ENCODE measurements at regions not wholly inside any gene's neighbourhood (a gene's known extent, or its start where the extent isn't known, plus 50 kb on each side); places are given as distances from the start of the nearest gene placed in this dataset.

- intact Hi-C loops (cut with micrococcal nuclease) = no loop called here
- Mint-ChIP-seq H3K4me1 (no peaks in the 10 kb centered on the region), H3K36me3 (ENCODE audit: low read depth) (no peaks in the 10 kb centered on the region), H3K4me3 (no peak overlapping the region), H3K9me3 (no peaks in the 10 kb centered on the region), H3K27ac (no peak overlapping the region), H3K27me3 (peaks cover 1% of the 10 kb centered on the region)
- DNase-seq = no peak
These were observed 361.1 kb upstream of the SHH start for GRCh38 chr7:156173346-156173745.

- intact Hi-C loops (cut with micrococcal nuclease) = no loop called here
- Mint-ChIP-seq H3K27ac (no peak overlapping the region), H3K36me3 (ENCODE audit: low read depth) (no peaks in the 10 kb centered on the region), H3K27me3 (peaks cover 1% of the 10 kb centered on the region), H3K4me1 (no peaks in the 10 kb centered on the region), H3K4me3 (no peak overlapping the region), H3K9me3 (no peaks in the 10 kb centered on the region)
- no peak for DNase-seq
These were observed 360.4 kb upstream of the SHH start for GRCh38 chr7:156172638-156173037.

GRCh38 chr7:156169474-156170370 is 357.5 kb upstream of the SHH start:
- Mint-ChIP-seq H3K27ac (no peak overlapping the region), H3K27me3 (peaks cover 1% of the 10 kb centered on the region), H3K36me3 (ENCODE audit: low read depth) (no peaks in the 10 kb centered on the region), H3K4me3 (no peak overlapping the region), H3K4me1 (no peaks in the 10 kb centered on the region), H3K9me3 (no peaks in the 10 kb centered on the region)
- intact Hi-C loops (cut with micrococcal nuclease) = no loop called here
- no peak for DNase-seq

- intact Hi-C loops (cut with micrococcal nuclease) = no loop called here
- H3K27ac Mint-ChIP-seq = no peak overlapping the region
- H3K36me3 Mint-ChIP-seq (ENCODE audit: low read depth) = no peaks in the 10 kb centered on the region
- H3K4me1 Mint-ChIP-seq = no peaks in the 10 kb centered on the region
- H3K9me3 Mint-ChIP-seq = no peaks in the 10 kb centered on the region
- H3K27me3 Mint-ChIP-seq = peaks cover 1% of the 10 kb centered on the region
- DNase-seq = no peak
- no peak overlapping the region for H3K4me3 Mint-ChIP-seq
These were observed 356.2 kb upstream of the SHH start for GRCh38 chr7:156168434-156168833.

- no peak overlapping the region for H3K27ac Mint-ChIP-seq
- H3K36me3 Mint-ChIP-seq (ENCODE audit: low read depth) = no peaks in the 10 kb centered on the region
- no peaks in the 10 kb centered on the region for H3K4me1 Mint-ChIP-seq
- no peak overlapping the region for H3K4me3 Mint-ChIP-seq
- intact Hi-C loops (cut with micrococcal nuclease) = no loop called here
- DNase-seq = no peak
- no peaks in the 10 kb centered on the region for H3K9me3 Mint-ChIP-seq
- H3K27me3 Mint-ChIP-seq = peaks cover 1% of the 10 kb centered on the region
These were observed 355.7 kb upstream of the SHH start for GRCh38 chr7:156167987-156168386.

- no peak for DNase-seq
- Mint-ChIP-seq H3K4me1 (no peaks in the 10 kb centered on the region), H3K27me3 (peaks cover 2% of the 10 kb centered on the region), H3K9me3 (no peaks in the 10 kb centered on the region), H3K4me3 (no peak overlapping the region), H3K27ac (no peak overlapping the region), H3K36me3 (ENCODE audit: low read depth) (no peaks in the 10 kb centered on the region)
- intact Hi-C loops (cut with micrococcal nuclease) = no loop called here
These were observed 355.1 kb upstream of the SHH start for GRCh38 chr7:156167417-156167807.

- no peaks in the 10 kb centered on the region for H3K36me3 Mint-ChIP-seq (ENCODE audit: low read depth)
- no peak overlapping the region for H3K4me3 Mint-ChIP-seq
- H3K27me3 Mint-ChIP-seq = peaks cover 2% of the 10 kb centered on the region
- H3K27ac Mint-ChIP-seq = no peak overlapping the region
- intact Hi-C loops (cut with micrococcal nuclease) = no loop called here
- no peak for DNase-seq
- no peaks in the 10 kb centered on the region for H3K9me3 Mint-ChIP-seq
- H3K4me1 Mint-ChIP-seq = no peaks in the 10 kb centered on the region
These were observed 354.6 kb upstream of the SHH start for GRCh38 chr7:156166692-156167416.

- no peak for DNase-seq
- intact Hi-C loops (cut with micrococcal nuclease) = no loop called here
- H3K4me1 Mint-ChIP-seq = no peaks in the 10 kb centered on the region
- H3K9me3 Mint-ChIP-seq = no peaks in the 10 kb centered on the region
- no peak overlapping the region for H3K27ac Mint-ChIP-seq
- peaks cover 2% of the 10 kb centered on the region for H3K27me3 Mint-ChIP-seq
- H3K36me3 Mint-ChIP-seq (ENCODE audit: low read depth) = no peaks in the 10 kb centered on the region
- H3K4me3 Mint-ChIP-seq = no peak overlapping the region
These were observed 351.5 kb upstream of the SHH start for GRCh38 chr7:156163747-156164146.

- no peaks in the 10 kb centered on the region for H3K4me1 Mint-ChIP-seq
These were observed 350.2 kb upstream of the SHH start for GRCh38 chr7:156162451-156162850.

GRCh38 chr7:156160811-156161210 is 348.5 kb upstream of the SHH start:
- Mint-ChIP-seq H3K27me3 (peaks cover 2% of the 10 kb centered on the region), H3K36me3 (ENCODE audit: low read depth) (no peaks in the 10 kb centered on the region), H3K4me3 (no peak overlapping the region), H3K9me3 (no peaks in the 10 kb centered on the region), H3K27ac (no peak overlapping the region), H3K4me1 (no peaks in the 10 kb centered on the region)
- DNase-seq = no peak
- intact Hi-C loops (cut with micrococcal nuclease) = no loop called here

More at GRCh38 chr7:156162451-156162850, 350.2 kb upstream of the SHH start:
- Mint-ChIP-seq H3K4me3 (no peak overlapping the region), H3K36me3 (ENCODE audit: low read depth) (no peaks in the 10 kb centered on the region), H3K27me3 (peaks cover 2% of the 10 kb centered on the region), H3K9me3 (no peaks in the 10 kb centered on the region), H3K27ac (no peak overlapping the region)
- no peak for DNase-seq
- intact Hi-C loops (cut with micrococcal nuclease) = no loop called here

- intact Hi-C loops (cut with micrococcal nuclease) = no loop called here
- H3K4me1 Mint-ChIP-seq = no peaks in the 10 kb centered on the region
- no peak overlapping the region for H3K4me3 Mint-ChIP-seq
- H3K27ac Mint-ChIP-seq = no peak overlapping the region
- H3K9me3 Mint-ChIP-seq = no peaks in the 10 kb centered on the region
- peaks cover 2% of the 10 kb centered on the region for H3K27me3 Mint-ChIP-seq
- H3K36me3 Mint-ChIP-seq (ENCODE audit: low read depth) = no peaks in the 10 kb centered on the region
- no peak for DNase-seq
These were observed 346.4 kb upstream of the SHH start for GRCh38 chr7:156158693-156159092.

GRCh38 chr7:156158213-156158612 is 345.9 kb upstream of the SHH start:
- intact Hi-C loops (cut with micrococcal nuclease) = no loop called here
- H3K4me1 Mint-ChIP-seq = no peaks in the 10 kb centered on the region
- H3K27me3 Mint-ChIP-seq = peaks cover 2% of the 10 kb centered on the region
- no peak overlapping the region for H3K4me3 Mint-ChIP-seq
- H3K27ac Mint-ChIP-seq = no peak overlapping the region
- DNase-seq = no peak
- H3K9me3 Mint-ChIP-seq = no peaks in the 10 kb centered on the region
- no peaks in the 10 kb centered on the region for H3K36me3 Mint-ChIP-seq (ENCODE audit: low read depth)

- no peaks in the 10 kb centered on the region for H3K9me3 Mint-ChIP-seq
- H3K27ac Mint-ChIP-seq = no peak overlapping the region
- no peaks in the 10 kb centered on the region for H3K4me1 Mint-ChIP-seq
- no peak for DNase-seq
- H3K27me3 Mint-ChIP-seq = no peaks in the 10 kb centered on the region
- no peak overlapping the region for H3K4me3 Mint-ChIP-seq
- intact Hi-C loops (cut with micrococcal nuclease) = no loop called here
- no peaks in the 10 kb centered on the region for H3K36me3 Mint-ChIP-seq (ENCODE audit: low read depth)
These were observed 345.2 kb upstream of the SHH start for GRCh38 chr7:156157409-156158012.

GRCh38 chr7:156156734-156157408 is 344.6 kb upstream of the SHH start:
- Mint-ChIP-seq H3K36me3 (ENCODE audit: low read depth) (no peaks in the 10 kb centered on the region), H3K27me3 (no peaks in the 10 kb centered on the region), H3K4me1 (no peaks in the 10 kb centered on the region), H3K27ac (no peak overlapping the region), H3K4me3 (no peak overlapping the region), H3K9me3 (no peaks in the 10 kb centered on the region)
- intact Hi-C loops (cut with micrococcal nuclease) = no loop called here
- no peak for DNase-seq
